Lower leg skin (tissue), 3 donors: ENCODE measurements at regions not wholly inside any gene's neighbourhood (a gene's known extent, or its start where the extent isn't known, plus 50 kb on each side); places are given as distances from the start of the nearest gene placed in this dataset.

Experiments
- CTCF ChIP-seq, 3 donors: fragments of 450-650 bp; IDR thresholded peaks; one replicate each; pipeline ENCODE4 v1.5.1; 2016; ENCODE audit warnings: antibody characterized with exemption in 3 of 3, mild to moderate bottlenecking in 3 of 3, moderate library complexity in 2 of 3
- POLR2A ChIP-seq, 2 donors: fragments of 450-650 bp; IDR thresholded peaks; one replicate each; pipeline ENCODE4 v1.6.1; 2016 to 2017; ENCODE audit warnings: antibody characterized with exemption in 2 of 2, mild to moderate bottlenecking in 1 of 2, moderate library complexity in 1 of 2

DNA sequence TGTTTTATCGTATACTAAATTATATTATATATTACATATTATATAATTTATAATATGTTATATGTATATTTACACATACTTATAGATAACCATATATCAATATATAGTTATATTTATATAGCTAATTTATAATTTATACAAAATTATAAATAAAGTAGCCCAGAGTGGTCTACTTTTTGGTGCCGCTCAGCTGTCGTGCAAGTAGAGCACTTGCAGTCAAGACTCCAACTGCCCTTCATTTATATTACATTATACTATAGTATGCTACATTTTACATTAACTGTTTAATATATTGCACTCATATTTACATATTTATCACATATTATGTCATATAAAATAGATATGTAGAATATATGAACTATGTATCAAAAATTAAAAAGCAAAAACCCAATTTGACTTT is 1124.7 kb upstream of the MIR17HG start:
- no peak for TF ChIP-seq CTCF (IDR thresholded peaks at IDR 0.05)
- no peak for TF ChIP-seq POLR2A (IDR thresholded peaks at IDR 0.05)
